ENCODE measurements at regions not wholly inside any gene's neighbourhood (a gene's known extent, or its start where the extent isn't known, plus 50 kb on each side); places are given as distances from the start of the nearest gene placed in this dataset.
"Not testable (repeated sequence)": the region's sequence is repeated elsewhere in the genome, so short reads cannot be mapped to it uniquely, and the experiment has no call there.

DNA sequence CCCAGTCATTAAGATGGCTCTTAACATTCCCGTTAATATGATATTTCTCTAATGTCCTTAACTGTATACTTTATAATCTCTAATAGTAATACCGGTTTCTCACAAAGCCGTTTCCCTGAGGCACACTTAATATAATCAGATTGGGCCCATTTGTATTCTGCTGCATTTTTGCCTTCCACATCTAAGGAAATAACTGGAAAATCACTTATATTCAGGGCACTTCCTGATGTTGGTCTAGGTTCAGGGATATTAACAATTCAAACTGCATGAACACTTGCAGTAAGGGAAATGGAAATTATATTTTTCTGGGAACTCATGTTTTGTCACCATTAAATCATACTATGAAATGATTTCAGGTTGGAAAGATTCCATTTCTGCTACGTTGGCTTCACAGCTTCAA lies 119.8 kb downstream of the TPR start:
- TF ChIP-seq, protein P1, sequence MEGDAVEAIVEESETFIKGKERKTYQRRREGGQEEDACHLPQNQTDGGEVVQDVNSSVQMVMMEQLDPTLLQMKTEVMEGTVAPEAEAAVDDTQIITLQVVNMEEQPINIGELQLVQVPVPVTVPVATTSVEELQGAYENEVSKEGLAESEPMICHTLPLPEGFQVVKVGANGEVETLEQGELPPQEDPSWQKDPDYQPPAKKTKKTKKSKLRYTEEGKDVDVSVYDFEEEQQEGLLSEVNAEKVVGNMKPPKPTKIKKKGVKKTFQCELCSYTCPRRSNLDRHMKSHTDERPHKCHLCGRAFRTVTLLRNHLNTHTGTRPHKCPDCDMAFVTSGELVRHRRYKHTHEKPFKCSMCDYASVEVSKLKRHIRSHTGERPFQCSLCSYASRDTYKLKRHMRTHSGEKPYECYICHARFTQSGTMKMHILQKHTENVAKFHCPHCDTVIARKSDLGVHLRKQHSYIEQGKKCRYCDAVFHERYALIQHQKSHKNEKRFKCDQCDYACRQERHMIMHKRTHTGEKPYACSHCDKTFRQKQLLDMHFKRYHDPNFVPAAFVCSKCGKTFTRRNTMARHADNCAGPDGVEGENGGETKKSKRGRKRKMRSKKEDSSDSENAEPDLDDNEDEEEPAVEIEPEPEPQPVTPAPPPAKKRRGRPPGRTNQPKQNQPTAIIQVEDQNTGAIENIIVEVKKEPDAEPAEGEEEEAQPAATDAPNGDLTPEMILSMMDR (IDR thresholded peaks at IDR 0.05), result no peak
- TF ChIP-seq ZFX (IDR thresholded peaks at IDR 0.05; ENCODE audit: borderline replicate concordance), result no peak
- H3K27ac ChIP-seq, result no peak overlapping the region

DNA sequence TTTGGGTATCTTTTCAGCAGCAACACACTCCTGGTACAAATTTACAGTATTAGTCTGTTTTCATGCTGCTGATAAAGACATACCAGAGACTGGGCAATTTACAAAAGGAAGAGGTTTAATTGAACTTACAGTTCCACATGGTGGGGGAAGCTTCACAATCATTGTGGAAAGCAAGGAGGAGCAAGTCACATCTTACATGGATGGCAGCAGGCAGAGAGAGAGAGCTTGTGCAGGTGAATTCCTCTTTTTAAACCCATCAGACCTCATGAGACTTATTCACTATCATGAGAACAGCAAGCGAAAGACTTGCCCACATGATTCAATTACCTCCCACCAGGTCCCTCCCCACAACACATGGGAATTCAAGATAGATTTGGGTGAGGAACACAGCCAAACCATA lies 124.5 kb downstream of the TPR start:
- no peak for TF ChIP-seq ZFX (IDR thresholded peaks at IDR 0.05; ENCODE audit: borderline replicate concordance)
- TF ChIP-seq, protein P1 (IDR thresholded peaks at IDR 0.05), result no peak
- H3K27ac ChIP-seq, result no peak overlapping the region

DNA sequence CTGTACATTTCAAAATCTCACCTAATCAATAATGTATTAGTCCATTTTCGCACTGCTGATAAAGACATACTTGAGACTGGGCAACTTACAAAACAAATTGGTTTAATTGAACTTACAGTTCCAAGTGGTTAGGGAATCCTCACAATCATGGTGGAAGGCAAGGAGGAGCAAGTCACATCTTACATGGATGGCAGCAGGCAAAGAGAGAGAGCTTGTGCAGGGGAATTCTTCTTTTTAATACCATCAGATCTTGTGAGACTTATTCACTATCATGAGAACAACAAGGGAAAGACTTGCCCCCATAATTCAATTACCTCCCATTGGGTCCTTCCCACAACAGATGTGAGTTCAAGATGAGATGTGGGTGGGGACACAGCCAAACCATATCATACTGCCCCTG lies 126.4 kb downstream of the TPR start:
- H3K27ac ChIP-seq, result not testable (repeated sequence)

DNA sequence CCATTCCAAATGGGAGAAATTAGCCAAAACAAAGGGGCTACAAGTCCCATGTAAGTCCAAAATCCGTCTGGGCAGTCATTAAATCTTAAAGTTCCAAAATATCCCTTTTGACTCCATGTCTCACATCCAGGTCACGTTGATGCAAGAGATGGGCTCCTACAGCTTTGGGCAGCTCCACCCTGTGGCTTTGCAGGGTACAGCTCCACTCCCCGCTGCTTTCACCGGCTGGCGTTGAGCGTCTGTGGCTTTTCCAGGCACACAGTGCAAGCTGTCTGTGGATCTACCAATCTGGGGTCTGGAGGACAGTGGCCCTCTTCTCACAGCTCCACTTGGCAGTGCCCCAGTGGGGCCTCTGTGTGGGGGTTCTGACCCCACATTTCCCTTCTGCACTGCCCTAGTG lies 130.2 kb downstream of the TPR start:
- TF ChIP-seq, protein P1 (IDR thresholded peaks at IDR 0.05), result peak; percentile 64
- no peak for TF ChIP-seq ZFX (IDR thresholded peaks at IDR 0.05; ENCODE audit: borderline replicate concordance)
- H3K27ac ChIP-seq, result no peak overlapping the region

Data from 22Rv1 (cell line).